GM21447 (cell line): ENCODE measurements at regions not wholly inside any gene's neighbourhood (a gene's known extent, or its start where the extent isn't known, plus 50 kb on each side); places are given as distances from the start of the nearest gene placed in this dataset.
"Not testable (repeated sequence)": the region's sequence is repeated elsewhere in the genome, so short reads cannot be mapped to it uniquely, and the experiment has no call there.

Source experiments
- ATAC-seq: cut with Tn5 transposase; IDR thresholded peaks from one replicate; pipeline ENCODE4 v1.9.1; 2021; ENCODE audit not compliant: unreplicated experiment

DNA sequence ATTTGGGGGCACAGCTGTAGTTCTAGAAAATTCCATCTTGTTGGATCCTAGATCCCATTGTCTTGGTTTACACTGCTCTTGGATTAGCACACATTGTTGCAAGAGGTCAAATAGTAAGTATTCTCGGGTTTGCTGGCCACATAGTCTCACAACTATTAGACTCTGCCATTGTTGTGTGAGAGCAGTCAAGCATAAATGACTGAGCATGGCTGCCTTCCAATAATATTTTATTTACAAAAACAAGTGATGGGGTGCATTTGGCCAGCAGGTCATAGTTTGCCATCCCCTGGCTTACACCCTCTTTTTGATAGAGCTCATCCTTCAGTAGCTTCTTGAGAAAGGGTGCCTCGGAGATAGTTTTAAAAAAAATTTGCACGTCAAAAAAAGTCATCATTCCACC, 77.9 kb upstream of the ALX4 start:
- no peak for ATAC-seq

GRCh38 chr11:44388828-44389657, 79.1 kb upstream of the ALX4 start:
- no peak for ATAC-seq

GRCh38 chr11:44389963-44390605, 80.1 kb upstream of the ALX4 start:
- ATAC-seq = no peak

DNA sequence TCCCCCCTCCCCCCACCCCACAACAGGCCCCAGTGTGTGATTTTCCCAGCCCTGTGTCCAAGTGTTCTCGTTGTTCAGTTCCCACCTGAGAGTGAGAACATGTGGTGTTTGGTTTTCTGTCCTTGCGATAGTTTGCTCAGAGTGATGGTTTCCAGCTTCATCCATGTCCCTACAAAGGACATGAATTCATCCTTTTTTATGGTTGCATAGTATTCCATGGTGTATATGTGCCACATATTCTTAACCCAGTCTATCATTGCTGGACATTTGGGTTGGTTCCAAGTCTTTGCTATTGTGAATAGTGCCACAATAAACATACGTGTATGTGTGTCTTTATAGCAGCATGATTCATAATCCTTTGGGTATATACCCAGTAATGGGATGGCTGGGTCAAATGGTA, 81.1 kb upstream of the ALX4 start:
- ATAC-seq = not testable (repeated sequence)

DNA sequence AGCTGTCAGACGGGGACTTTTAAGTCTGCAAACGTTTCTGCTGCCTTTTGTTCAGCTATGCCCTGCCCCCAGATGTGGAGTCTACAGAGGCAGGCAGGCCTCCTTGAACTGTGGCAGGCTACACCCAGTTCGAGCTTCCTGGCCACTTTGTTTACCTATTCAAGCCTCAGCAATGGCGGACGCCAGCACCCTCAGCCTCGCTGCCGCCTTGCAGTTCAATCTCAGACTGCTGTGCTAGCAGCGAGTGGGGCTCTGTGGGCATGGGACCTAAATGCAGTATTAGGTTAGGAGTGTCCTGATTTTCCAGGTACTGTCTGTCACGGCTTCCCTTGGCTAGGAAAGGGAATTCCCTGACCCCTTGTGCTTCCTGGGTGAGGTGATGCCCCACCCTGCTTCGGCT, 86.8 kb upstream of the ALX4 start:
- not testable (repeated sequence) for ATAC-seq

- no peak for ATAC-seq
These were observed 87.7 kb upstream of the ALX4 start for GRCh38 chr11:44397586-44398178.

DNA sequence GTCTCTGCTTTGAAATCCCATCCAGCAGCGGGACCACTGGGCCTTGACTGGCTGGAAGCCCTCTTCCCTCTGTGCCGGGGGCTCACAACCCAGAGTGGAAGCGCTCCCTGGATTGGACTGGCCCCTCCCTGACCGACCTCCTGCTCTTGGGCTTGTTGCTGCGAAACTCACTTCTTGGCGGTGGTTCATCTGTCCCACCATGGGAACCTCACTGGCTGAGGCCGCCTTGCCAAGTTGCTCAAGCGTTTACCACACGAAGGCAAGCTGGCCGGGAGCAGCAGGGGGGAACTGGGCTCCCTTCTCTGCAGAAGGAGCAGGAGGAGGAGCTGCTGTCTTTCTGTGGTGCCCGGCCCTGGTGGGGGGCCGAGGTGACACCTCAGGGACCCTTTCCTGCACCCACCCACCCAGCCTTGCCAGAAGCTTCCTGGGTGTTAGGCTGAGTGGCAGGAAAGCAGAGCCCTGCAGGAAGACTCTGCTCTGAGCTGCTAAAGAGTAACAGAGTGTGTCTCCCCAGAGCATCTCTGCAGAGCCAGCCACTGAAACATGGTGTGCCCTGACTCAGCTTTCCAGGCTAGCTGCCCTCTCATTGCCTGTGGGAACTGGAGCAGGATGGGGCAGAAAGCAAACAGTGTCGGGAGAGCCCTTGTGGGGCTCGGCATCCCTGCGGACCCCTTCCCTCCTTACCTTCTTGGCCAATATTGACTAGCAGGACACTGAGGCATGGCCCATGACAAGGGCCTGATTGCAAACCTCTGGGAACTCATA, 88.5 kb upstream of the ALX4 start:
- ATAC-seq = no peak

- ATAC-seq = no peak
These were observed 90.0 kb upstream of the ALX4 start for GRCh38 chr11:44399968-44400367.

- ATAC-seq = no peak
These were observed 90.5 kb upstream of the ALX4 start for GRCh38 chr11:44400431-44400830.

GRCh38 chr11:44402466-44403075, 92.6 kb upstream of the ALX4 start:
- no peak for ATAC-seq

DNA sequence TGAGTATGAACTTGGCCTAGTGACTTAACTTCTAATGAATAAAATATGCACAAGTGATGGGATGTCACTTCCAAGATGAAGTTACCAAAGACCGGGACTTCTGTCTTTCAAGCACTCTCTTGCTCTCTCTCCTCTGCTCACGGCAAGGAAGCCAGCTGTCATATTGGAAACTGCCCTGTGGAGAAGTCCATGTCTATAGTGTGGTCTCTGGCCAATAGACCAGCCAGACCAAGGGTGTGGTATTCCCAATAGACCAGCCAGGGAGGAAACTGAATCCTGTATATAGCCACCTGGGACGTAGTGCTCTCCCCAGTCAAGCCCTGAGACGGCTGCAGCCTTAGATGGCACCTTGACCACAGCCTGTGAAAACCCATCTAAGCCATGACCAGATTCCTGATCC, 93.2 kb upstream of the ALX4 start:
- no peak for ATAC-seq

DNA sequence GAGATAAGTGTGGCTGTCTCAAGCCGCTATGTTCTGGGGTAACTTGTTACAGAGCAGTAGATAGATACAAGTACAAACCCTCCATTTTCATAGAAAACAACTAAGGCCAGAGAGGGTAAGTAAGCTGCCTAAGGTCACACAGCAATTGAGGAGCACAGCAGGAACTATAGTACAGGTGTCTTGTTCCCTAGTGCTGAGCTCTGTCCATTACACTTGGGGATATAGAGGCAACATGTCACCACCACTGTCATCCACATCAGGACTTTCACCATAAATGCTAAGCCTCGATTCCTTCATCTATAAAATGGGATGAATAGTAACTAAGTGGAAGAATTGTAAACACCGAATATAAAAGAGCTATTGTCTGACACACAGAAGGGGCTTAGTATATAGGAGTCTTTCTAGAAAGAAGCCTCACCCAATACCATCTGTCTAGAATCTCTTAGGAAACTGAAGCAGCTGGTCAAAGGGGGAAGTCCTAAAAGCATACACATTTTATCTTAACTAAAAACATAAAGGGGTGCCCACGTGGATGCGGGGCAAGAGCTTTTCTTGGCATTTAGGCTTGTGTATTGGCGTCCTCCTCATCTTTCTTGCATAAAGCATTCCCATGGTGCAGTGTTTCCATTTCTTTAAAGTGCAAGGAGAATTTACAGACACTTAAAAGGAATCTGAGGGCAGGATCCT, 93.8 kb upstream of the ALX4 start:
- ATAC-seq = no peak

- no peak for ATAC-seq
These were observed 94.4 kb upstream of the ALX4 start for GRCh38 chr11:44404301-44404700.

- no peak for ATAC-seq
These were observed 94.9 kb upstream of the ALX4 start for GRCh38 chr11:44404736-44405395.

DNA sequence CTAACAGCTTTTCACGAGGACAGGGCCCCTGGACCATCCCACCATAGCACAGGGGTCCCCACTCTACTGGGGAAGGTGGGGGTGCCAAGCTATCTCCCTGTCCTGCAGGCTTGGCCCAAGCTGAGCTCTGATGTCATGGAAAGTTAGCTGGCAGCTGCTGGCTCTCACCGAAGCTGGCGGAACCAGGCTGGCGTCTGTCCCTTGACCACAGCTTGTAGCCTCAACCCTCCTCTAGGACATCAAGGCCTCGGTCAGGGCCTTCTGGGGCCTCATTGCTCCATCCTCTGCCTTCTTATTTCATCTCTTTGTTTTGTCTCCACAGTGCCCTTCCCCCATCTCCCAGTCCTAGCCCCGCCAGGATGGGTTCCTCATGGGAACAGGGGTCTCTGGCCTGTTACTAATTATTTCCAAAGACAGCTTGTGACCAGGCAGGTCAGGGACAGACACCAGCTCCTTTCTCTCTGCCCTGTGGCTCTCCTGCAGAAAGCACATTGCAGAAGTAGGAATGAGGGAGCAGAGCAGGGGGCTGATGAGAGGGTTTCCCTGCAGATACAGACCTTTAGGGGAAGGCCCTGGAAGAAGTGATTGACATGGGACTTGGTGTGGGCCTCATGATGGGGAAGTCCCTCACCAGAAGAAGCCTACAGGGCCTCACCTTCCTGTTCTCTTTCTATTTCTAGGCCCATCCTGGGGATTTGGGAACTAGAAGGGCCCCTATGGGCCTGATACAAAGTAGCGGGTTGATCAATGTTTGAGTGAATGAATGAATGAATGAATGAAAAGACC, 97.5 kb upstream of the ALX4 start:
- ATAC-seq = no peak

- no peak for ATAC-seq
These were observed 98.2 kb upstream of the ALX4 start for GRCh38 chr11:44408141-44408540.

DNA sequence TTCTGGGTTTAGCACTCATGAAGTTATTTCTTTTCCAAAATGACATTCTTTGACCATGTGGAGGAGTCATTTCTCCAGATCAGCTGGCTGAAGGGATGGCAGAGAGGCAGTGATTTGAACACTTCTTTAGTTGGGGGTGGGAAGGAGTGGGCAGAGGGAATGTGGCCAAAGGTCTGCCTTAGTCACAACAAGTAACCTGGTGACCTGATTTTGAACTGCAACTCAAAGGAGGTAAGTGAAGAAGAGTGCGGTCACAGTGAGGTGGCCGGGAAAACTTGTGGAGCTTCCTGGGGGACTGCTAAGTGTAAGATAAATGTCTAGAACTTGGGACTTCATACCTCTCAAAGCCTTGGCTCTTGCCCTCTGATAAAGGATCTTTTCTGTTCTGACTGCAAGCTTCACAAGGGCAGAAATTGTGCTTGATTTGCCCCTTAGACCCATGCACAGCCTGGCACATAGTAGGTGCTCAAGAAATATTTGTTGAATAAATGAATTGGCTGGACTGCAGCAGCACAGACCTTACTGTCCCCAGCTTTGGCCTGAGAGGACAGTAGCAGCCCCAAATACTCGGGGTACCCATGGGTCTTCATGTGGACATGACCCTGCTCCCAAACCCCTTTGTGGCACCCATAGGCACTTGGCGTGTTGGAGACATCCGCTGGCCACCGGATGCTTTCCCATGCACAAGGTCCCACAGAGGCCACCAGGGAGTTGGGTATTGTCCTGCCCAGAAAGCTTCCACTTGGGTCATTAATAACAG, 99.0 kb upstream of the ALX4 start:
- ATAC-seq = no peak

DNA sequence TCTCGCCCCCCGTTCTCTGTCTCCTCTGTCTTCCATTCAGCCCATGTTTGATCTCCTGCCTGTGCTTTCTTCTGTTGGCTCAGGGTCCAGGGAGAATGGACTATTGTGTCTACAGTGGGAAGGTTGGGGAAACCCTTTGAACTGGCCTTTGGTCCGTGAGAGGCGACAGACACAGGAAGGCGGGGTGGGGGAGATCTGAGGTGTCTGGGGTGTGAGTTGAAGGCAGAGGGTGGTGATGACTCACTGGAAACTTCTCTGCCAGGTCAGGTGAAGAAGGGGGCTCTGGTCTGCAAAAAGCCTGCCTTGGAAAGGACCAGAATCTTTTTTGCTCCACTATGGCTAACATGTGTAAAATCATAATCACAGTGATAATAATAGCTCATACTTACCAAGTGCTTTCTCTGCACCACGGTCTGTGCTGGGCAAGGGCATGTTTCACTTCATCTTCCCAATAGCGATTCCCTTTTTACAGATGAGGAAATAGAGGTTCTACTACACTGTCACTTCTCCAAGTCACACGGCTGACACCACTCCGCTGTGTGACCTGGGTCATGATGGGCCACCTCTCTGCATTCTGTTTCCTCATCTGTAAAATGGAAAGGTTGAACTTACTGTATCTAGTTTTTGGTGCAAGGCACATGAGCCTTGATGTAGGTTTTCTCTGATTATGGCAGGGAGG, 99.8 kb upstream of the ALX4 start:
- no peak for ATAC-seq
